Left lung (tissue), 4 donors: ENCODE measurements at regions not wholly inside any gene's neighbourhood (a gene's known extent, or its start where the extent isn't known, plus 50 kb on each side); places are given as distances from the start of the nearest gene placed in this dataset.

ENCODE experiments used
- ATAC-seq: fragments of 200-7000 bp; cut with Tn5 transposase; one replicate; pipeline ENCODE4 v1.9.1; 2020; ENCODE audit warnings: moderate library complexity
- DNase-seq, 4 donors: peaks; one replicate each; pipeline ENCODE4 v3.0.0-alpha.2; 2013 to 2020
- H3K27ac ChIP-seq, 2 donors: fragments of 200-600 bp; sonication (generic) in 1 of 2; one replicate each; pipeline versions ENCODE4 v1.5.0 to v1.8.0; 2020 to 2021
- H3K27me3 ChIP-seq, 2 donors: fragments of 200-600 bp; sonication (generic) in 1 of 2; one replicate each; pipeline versions ENCODE4 v1.5.0 to v1.8.0; 2020 to 2021
- H3K36me3 ChIP-seq, 2 donors: fragments of 200-600 bp; sonication (generic) in 1 of 2; one replicate each; pipeline versions ENCODE4 v1.5.0 to v1.8.0; 2020 to 2021
- H3K4me1 ChIP-seq, 2 donors: fragments of 200-600 bp; one replicate each; pipeline ENCODE4 v1.8.0; 2021
- H3K4me3 ChIP-seq, 2 donors: fragments of 200-600 bp; sonication (generic) in 1 of 2; one replicate each; pipeline versions ENCODE4 v1.5.0 to v1.8.0; 2020 to 2021; ENCODE audit warnings: mild to moderate bottlenecking in 1 of 2
- H3K9me3 ChIP-seq, 2 donors: fragments of 200-600 bp; sonication (generic) in 1 of 2; one replicate each; pipeline versions ENCODE4 v1.5.0 to v1.8.0; 2020 to 2021
- CTCF ChIP-seq, 2 donors: fragments of 200-600 bp; sonication (generic) in 1 of 2; IDR thresholded peaks; one replicate each; pipeline versions ENCODE4 v1.5.0 to v1.8.0; 2021; ENCODE audit warnings: antibody characterized with exemption in 2 of 2
- intact Hi-C, 2 donors: fragments of 100-400 bp; cut with DNase I; formaldehyde crosslinking; loops; one replicate each; pipeline versions ENCODE4 v1.11.2 to v1.14.2; 2022
- donor health status: DM: no; HTN: yes; CAD: no.
- donor health status: DM: no; HTN: no; CAD: no.

DNA sequence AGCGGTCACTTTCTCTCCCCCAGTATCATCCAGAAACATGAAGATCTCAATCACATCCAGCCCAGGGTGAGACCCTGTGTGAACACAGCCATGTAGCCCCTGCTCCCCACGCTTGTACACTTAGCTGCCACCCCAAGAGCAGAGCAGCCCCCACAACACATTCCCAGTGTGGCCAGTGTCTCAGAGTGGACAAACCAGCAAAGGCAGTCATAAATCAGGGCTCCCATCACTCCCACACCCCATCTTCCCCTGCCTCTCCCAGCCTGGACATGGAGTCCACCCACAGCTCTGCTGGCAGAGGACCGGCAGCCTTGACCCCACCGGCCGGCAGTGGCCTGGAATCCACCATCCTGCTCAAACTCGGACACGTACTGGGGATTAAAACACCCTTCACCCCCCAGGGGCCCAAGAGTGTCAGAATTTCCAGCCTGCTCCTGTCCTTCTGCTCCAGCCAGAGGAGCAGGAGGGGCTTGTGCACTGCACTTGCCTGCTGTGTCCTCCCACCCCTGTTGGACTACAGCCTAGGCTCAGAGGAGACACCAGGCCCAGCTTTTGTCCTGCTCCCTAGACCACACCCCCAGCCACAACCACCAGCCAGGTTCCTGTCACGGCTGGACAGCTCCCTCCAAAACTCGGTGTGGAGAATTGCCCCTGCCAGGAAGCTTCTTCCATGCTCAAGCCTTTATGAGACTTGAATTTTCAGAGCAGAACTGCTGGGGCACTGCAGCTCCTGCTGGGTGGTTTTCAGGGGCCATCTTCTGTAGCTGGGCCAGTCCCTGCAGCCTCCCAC lies 206.1 kb downstream of the SMAD2 start:
- H3K9me3 ChIP-seq = no peaks in the 10 kb centered on the region
- no peak overlapping the region for H3K4me3 ChIP-seq
- TF ChIP-seq CTCF (IDR thresholded peaks at IDR 0.05) = no peak
- intact Hi-C loops = no loop called here
- DNase-seq (no peak), ATAC-seq (no peak)
- H3K36me3 ChIP-seq = no peaks in the 10 kb centered on the region
- H3K27ac ChIP-seq = no peak overlapping the region
- no peaks in the 10 kb centered on the region for H3K4me1 ChIP-seq
- no peaks in the 10 kb centered on the region for H3K27me3 ChIP-seq

GRCh38 chr18:47721876-47722275 lies 208.6 kb downstream of the SMAD2 start:
- H3K4me3 ChIP-seq = no peak overlapping the region
- ATAC-seq (no peak), DNase-seq (no peak)
- no peaks in the 10 kb centered on the region for H3K4me1 ChIP-seq
- TF ChIP-seq CTCF (IDR thresholded peaks at IDR 0.05) = no peak
- no peak overlapping the region for H3K27ac ChIP-seq
- no peaks in the 10 kb centered on the region for H3K36me3 ChIP-seq
- no peaks in the 10 kb centered on the region for H3K9me3 ChIP-seq
- H3K27me3 ChIP-seq = no peaks in the 10 kb centered on the region
- intact Hi-C loops = no loop called here

DNA sequence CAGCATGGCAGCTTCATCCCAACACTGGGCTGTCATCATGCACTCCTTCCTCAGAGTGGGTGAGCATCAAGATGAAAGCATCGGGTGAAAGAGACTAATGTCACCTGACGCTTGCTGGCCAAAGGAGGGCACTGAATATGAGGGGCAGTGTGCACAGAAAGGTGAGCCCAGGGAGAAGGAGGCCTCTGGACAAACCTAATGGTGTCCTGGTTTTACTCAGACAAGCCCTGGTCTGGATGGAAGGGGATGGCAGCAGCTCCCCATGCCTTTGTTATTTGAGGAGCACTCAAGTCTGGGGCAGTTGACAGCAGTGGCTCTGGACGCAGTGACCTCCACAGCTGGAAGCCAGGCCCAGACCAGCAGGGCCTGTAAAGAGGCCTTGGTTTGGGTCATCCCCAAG lies 209.7 kb downstream of the SMAD2 start:
- intact Hi-C loops = no loop called here

GRCh38 chr18:47719096-47719780 lies 211.2 kb downstream of the SMAD2 start:
- H3K4me3 ChIP-seq = no peak overlapping the region
- TF ChIP-seq CTCF (IDR thresholded peaks at IDR 0.05) = no peak
- no peaks in the 10 kb centered on the region for H3K36me3 ChIP-seq
- DNase-seq = no peak
- no peak overlapping the region for H3K27ac ChIP-seq
- ATAC-seq = no peak
- intact Hi-C loops = no loop called here
- H3K9me3 ChIP-seq = no peaks in the 10 kb centered on the region
- H3K4me1 ChIP-seq = no peaks in the 10 kb centered on the region
- H3K27me3 ChIP-seq = no peaks in the 10 kb centered on the region

More for the DNA sequence above, 209.7 kb downstream of the SMAD2 start:
- Histone ChIP-seq H3K9me3 (no peaks in the 10 kb centered on the region), H3K4me1 (no peaks in the 10 kb centered on the region), H3K36me3 (no peaks in the 10 kb centered on the region), H3K4me3 (no peak overlapping the region), H3K27ac (no peak overlapping the region), H3K27me3 (no peaks in the 10 kb centered on the region)
- ATAC-seq = no peak
- TF ChIP-seq CTCF (IDR thresholded peaks at IDR 0.05) = no peak
- DNase-seq = no peak

DNA sequence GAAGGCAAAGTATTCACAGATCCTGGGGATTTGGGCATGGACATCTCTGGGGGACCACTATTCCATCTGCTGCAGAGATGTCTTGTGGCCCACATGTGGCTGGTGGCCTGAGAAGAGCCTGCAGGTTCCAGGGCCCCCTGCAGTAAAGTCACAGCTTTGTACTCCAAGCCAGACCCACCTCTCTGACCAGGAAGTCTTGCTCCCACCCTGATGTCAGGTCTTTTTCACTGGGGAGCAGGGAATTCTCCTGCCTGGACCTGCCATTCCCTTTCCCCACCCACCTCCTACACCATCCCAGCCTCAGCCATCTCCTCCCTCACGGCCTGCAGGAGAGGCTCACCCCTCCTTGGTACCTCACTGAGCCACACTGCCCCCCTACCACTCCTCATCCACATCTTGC lies 211.8 kb downstream of the SMAD2 start:
- no peaks in the 10 kb centered on the region for H3K4me1 ChIP-seq
- ATAC-seq (no peak), DNase-seq (no peak)
- no peak overlapping the region for H3K4me3 ChIP-seq
- no peaks in the 10 kb centered on the region for H3K27me3 ChIP-seq
- no peak overlapping the region for H3K27ac ChIP-seq
- TF ChIP-seq CTCF (IDR thresholded peaks at IDR 0.05) = no peak
- intact Hi-C loops = no loop called here
- H3K36me3 ChIP-seq = no peaks in the 10 kb centered on the region
- H3K9me3 ChIP-seq = no peaks in the 10 kb centered on the region
